Activated T-cell treated with anti-CD3 and anti-CD28 coated beads for 24 hours (primary cell): ENCODE measurements at regions not wholly inside any gene's neighbourhood (a gene's known extent, or its start where the extent isn't known, plus 50 kb on each side); places are given as distances from the start of the nearest gene placed in this dataset.

Source experiments
- DNase-seq: peaks from one replicate; pipeline ENCODE4 v3.0.0-alpha.2; 2020; ENCODE audit warnings: low read depth

GRCh38 chrX:69027181-69028005 lies 137.9 kb downstream of the PJA1 start:
- no peak for DNase-seq

GRCh38 chrX:69025802-69026301 lies 139.4 kb downstream of the PJA1 start:
- no peak for DNase-seq

- no peak for DNase-seq
Measured at GRCh38 chrX:69024931-69025330, 140.3 kb downstream of the PJA1 start.

- no peak for DNase-seq
Measured at GRCh38 chrX:69024161-69024736, 141.0 kb downstream of the PJA1 start.

GRCh38 chrX:69022430-69022829 lies 142.8 kb downstream of the PJA1 start:
- DNase-seq = no peak

GRCh38 chrX:69021141-69021960 lies 143.9 kb downstream of the PJA1 start:
- DNase-seq = no peak

- no peak for DNase-seq
Measured at GRCh38 chrX:69020316-69020715, 144.9 kb downstream of the PJA1 start.

GRCh38 chrX:69019073-69019890 lies 146.0 kb downstream of the PJA1 start:
- no peak for DNase-seq

- no peak for DNase-seq
Measured at GRCh38 chrX:69018416-69019072, 146.7 kb downstream of the PJA1 start.

- no peak for DNase-seq
Measured at GRCh38 chrX:69016293-69016941, 148.8 kb downstream of the PJA1 start.

- DNase-seq = no peak
Measured at GRCh38 chrX:69015564-69016292, 149.5 kb downstream of the PJA1 start.

- DNase-seq = no peak
Measured at GRCh38 chrX:69015156-69015555, 150.1 kb downstream of the PJA1 start.

GRCh38 chrX:69014200-69014599 lies 151.1 kb downstream of the PJA1 start:
- no peak for DNase-seq

- no peak for DNase-seq
Measured at GRCh38 chrX:69010339-69010738, 154.9 kb downstream of the PJA1 start.

GRCh38 chrX:69000877-69001276 lies 164.4 kb downstream of the PJA1 start:
- no peak for DNase-seq

GRCh38 chrX:68999931-69000330 lies 165.3 kb downstream of the PJA1 start:
- no peak for DNase-seq

- no peak for DNase-seq
Measured at GRCh38 chrX:68999356-68999755, 165.9 kb downstream of the PJA1 start.

- DNase-seq = no peak
Measured at GRCh38 chrX:68998716-68999115, 166.5 kb downstream of the PJA1 start.

GRCh38 chrX:68997911-68998310 lies 167.3 kb downstream of the PJA1 start:
- no peak for DNase-seq

- DNase-seq = no peak
Measured at GRCh38 chrX:68997511-68997910, 167.7 kb downstream of the PJA1 start.
